NCI-H1417 (cell line): ENCODE measurements at regions not wholly inside any gene's neighbourhood (a gene's known extent, or its start where the extent isn't known, plus 50 kb on each side); places are given as distances from the start of the nearest gene placed in this dataset.

Source experiments
- DNase-seq, 3 experiments: peaks; one replicate each; lab custom pipeline; 2025; lab: John Stamatoyannopoulos, UW

- DNase-seq = no peak
These were observed 52.9 kb upstream of the CITED4 start for GRCh38 chr1:40914927-40915569.

- no peak for DNase-seq
These were observed 53.4 kb upstream of the CITED4 start for GRCh38 chr1:40915581-40915980.

GRCh38 chr1:40917995-40918711, 56.0 kb upstream of the CITED4 start:
- no peak for DNase-seq

GRCh38 chr1:40919475-40920011, 57.4 kb upstream of the CITED4 start:
- DNase-seq = peak in 2 of 3 experiments; percentile 80 to 89

GRCh38 chr1:40921522-40921921, 58.0 kb upstream of the CTPS1 start:
- DNase-seq = no peak

- no peak for DNase-seq
These were observed 57.4 kb upstream of the CTPS1 start for GRCh38 chr1:40921981-40922677.

GRCh38 chr1:40922969-40923368, 56.5 kb upstream of the CTPS1 start:
- DNase-seq = no peak

GRCh38 chr1:40923511-40924020, 55.9 kb upstream of the CTPS1 start:
- no peak for DNase-seq

- no peak for DNase-seq
These were observed 54.7 kb upstream of the CTPS1 start for GRCh38 chr1:40924767-40925166.

- peak in 1 of 3 experiments; percentile 32 for DNase-seq
These were observed 53.6 kb upstream of the CTPS1 start for GRCh38 chr1:40925834-40926410.

- DNase-seq = peak in 1 of 3 experiments; percentile 58
These were observed 53.1 kb upstream of the CTPS1 start for GRCh38 chr1:40926441-40926840.

- DNase-seq = no peak
These were observed 51.7 kb upstream of the CTPS1 start for GRCh38 chr1:40927781-40928180.

GRCh38 chr1:40928699-40929098, 50.8 kb upstream of the CTPS1 start:
- no peak for DNase-seq

- DNase-seq = no peak
These were observed 50.3 kb upstream of the CTPS1 start for GRCh38 chr1:40929155-40929554.
